ENCODE measurements at regions not wholly inside any gene's neighbourhood (a gene's known extent, or its start where the extent isn't known, plus 50 kb on each side); places are given as distances from the start of the nearest gene placed in this dataset.

DNA sequence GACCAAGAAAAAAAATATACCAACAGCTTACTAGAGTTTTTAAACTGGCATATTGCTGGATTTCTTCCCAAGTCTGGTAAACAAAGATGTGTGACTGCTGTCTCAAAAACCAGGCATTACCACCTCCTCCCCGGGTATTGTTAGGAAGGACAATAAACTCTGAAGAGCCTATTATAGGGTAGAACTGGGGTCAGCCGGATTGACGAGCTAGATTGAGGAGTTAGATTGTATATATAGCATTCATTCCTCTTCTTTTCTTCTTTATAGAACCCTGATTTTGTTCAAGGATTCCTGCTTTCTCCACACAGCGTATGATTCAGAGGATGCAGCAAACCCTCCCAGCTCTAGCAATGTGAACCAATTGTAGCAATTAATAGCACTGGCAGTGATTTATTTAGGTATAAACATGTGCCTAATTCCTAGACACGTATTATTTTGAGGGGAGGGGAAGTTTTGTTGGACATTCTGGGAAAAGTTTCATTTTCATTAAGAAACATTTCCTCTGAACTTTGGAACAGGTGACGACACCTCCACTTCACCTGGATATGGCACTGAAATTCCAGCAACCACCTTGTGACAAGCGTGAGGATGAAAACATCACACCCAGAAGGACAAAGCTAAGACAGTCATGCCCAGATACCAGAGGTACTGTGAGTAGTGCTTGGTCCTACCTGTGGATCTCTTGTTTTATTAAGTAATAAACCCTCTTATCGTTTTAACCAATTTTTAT is 679.4 kb upstream of the KIRREL3 start:
- TF ChIP-seq, protein P1, sequence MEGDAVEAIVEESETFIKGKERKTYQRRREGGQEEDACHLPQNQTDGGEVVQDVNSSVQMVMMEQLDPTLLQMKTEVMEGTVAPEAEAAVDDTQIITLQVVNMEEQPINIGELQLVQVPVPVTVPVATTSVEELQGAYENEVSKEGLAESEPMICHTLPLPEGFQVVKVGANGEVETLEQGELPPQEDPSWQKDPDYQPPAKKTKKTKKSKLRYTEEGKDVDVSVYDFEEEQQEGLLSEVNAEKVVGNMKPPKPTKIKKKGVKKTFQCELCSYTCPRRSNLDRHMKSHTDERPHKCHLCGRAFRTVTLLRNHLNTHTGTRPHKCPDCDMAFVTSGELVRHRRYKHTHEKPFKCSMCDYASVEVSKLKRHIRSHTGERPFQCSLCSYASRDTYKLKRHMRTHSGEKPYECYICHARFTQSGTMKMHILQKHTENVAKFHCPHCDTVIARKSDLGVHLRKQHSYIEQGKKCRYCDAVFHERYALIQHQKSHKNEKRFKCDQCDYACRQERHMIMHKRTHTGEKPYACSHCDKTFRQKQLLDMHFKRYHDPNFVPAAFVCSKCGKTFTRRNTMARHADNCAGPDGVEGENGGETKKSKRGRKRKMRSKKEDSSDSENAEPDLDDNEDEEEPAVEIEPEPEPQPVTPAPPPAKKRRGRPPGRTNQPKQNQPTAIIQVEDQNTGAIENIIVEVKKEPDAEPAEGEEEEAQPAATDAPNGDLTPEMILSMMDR (IDR thresholded peaks at IDR 0.05; ENCODE audit: extremely low read depth, missing control alignments): no peak
- no peak for DNase-seq (ENCODE audit: low spot score)

GRCh38 chr11:127678631-127679030 is 678.1 kb upstream of the KIRREL3 start:
- TF ChIP-seq, protein P1 (IDR thresholded peaks at IDR 0.05; ENCODE audit: extremely low read depth, missing control alignments): no peak

GRCh38 chr11:127677660-127678425 is 677.3 kb upstream of the KIRREL3 start:
- DNase-seq (ENCODE audit: low spot score): no peak

More at GRCh38 chr11:127678631-127679030, 678.1 kb upstream of the KIRREL3 start:
- no peak for DNase-seq (ENCODE audit: low spot score)

DNA sequence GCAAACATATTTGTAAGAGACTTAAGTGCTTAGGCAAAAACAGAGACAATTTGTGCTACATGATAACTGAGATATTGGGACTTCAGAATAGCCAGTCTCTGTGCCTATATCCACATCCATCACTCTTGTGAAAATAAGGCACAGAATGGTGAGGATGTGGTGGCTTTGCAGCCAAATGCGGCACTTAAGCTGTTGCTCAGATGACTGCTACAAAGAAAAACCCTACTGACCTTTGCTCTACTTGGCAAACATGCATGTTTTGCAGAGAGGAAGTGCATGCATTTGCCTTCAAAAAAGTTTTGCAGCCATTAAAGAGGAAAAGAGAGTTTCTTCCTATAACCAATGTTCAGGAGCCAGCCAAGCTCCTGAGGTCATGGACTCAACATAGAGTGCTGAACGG is 675.0 kb upstream of the KIRREL3 start:
- no peak for DNase-seq (ENCODE audit: low spot score)
- TF ChIP-seq, protein P1 (IDR thresholded peaks at IDR 0.05; ENCODE audit: extremely low read depth, missing control alignments): no peak

More at GRCh38 chr11:127677660-127678425, 677.3 kb upstream of the KIRREL3 start:
- TF ChIP-seq, protein P1 (IDR thresholded peaks at IDR 0.05; ENCODE audit: extremely low read depth, missing control alignments): no peak

DNA sequence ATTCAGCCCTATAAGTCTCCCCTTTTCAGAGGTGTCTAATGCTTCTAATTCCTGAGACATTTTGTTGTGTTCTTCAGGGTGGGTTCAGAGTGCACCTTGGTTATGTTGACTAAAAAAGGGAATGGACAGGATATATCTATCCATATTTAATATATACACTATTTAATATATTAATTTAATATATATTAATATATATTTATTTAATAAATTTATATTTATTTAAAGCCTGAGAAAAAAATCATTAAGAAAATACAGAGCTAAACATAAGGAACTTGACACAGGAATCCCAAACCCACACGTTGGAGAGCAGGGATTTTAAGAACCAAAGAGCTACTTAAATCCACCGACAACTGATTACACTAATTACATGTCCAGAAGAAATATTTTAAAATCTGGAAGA is 674.2 kb upstream of the KIRREL3 start:
- no peak for DNase-seq (ENCODE audit: low spot score)
- TF ChIP-seq, protein P1 (IDR thresholded peaks at IDR 0.05; ENCODE audit: extremely low read depth, missing control alignments): no peak

DNA sequence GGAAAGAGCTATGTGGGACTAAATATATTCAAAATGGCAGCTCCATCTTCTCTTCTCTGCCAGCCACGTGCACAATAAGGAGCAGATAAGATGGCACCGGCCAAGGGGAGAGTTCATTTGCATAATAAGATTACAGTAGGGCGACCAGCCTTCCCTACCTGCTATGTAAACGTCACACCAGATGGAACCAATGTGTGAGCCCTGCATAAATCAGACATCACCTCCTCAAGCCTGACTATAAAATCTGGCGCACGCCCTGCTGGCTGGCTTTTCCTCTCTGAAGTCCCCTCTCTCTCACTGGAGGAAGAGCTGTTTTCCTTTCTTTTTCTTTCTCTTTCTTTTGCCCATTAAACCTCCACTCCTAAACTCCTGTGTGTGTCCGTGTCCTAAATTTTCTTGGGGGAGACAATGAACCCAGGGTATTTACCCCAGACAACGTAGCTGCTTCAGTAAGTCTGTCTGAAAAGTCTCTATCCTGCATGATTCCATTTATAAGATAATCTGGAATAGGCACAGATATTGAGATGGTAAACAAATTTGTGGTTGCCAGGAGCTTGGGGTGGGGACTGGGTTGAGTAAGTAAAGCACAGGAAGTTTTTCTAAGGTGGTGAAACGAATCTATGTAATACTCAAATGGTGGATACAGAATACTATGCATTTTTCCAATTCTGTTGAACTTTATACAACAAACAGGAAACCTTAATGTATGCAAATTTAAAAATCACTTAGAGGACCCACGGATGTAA is 670.0 kb upstream of the KIRREL3 start:
- TF ChIP-seq, protein P1 (IDR thresholded peaks at IDR 0.05; ENCODE audit: extremely low read depth, missing control alignments): no peak
- DNase-seq (ENCODE audit: low spot score): no peak

Data from GM20000 (cell line).